ENCODE measurements at regions not wholly inside any gene's neighbourhood (a gene's known extent, or its start where the extent isn't known, plus 50 kb on each side); places are given as distances from the start of the nearest gene placed in this dataset.

GRCh38 chr13:78829821-78830220 lies 170.9 kb upstream of the OBI1 start:
- intact Hi-C loops (cut with DNase I) = no loop called here
- DNase-seq (no peak), ATAC-seq (no peak)
- Histone ChIP-seq H3K36me3 (ENCODE audit: insufficient read depth in 1 of 2, low read depth in 1 of 2) (no peaks in the 10 kb centered on the region), H3K9me3 (no peaks in the 10 kb centered on the region), H3K4me3 (no peak overlapping the region), H3K4me1 (no peaks in the 10 kb centered on the region), H3K27ac (no peak overlapping the region), H3K27me3 (ENCODE audit: insufficient read depth in 3 of 3, low read length in 2 of 3) (no peaks in the 10 kb centered on the region)
- TF ChIP-seq CTCF (IDR thresholded peaks at IDR 0.05) = no peak

GRCh38 chr13:78827471-78827870 lies 168.5 kb upstream of the OBI1 start:
- 35 to 40% (median 37%) methylated on average over 3 of the region's 3 CpGs for WGBS, 3 donors

GRCh38 chr13:78826936-78827335 lies 168.0 kb upstream of the OBI1 start:
- no peaks in the 10 kb centered on the region for H3K27me3 ChIP-seq (ENCODE audit: insufficient read depth in 3 of 3, low read length in 2 of 3)
- H3K4me3 ChIP-seq = no peak overlapping the region
- no peaks in the 10 kb centered on the region for H3K4me1 ChIP-seq
- H3K9me3 ChIP-seq = no peaks in the 10 kb centered on the region
- TF ChIP-seq CTCF (IDR thresholded peaks at IDR 0.05) = no peak
- H3K27ac ChIP-seq = no peak overlapping the region
- 58 to 77% (median 66%) methylated on average over 2 of the region's 2 CpGs for WGBS, 3 donors
- no peaks in the 10 kb centered on the region for H3K36me3 ChIP-seq (ENCODE audit: insufficient read depth in 1 of 2, low read depth in 1 of 2)
- ATAC-seq (no peak), DNase-seq (no peak)
- intact Hi-C loops (cut with DNase I) = no loop called here

More at GRCh38 chr13:78827471-78827870, 168.5 kb upstream of the OBI1 start:
- H3K27ac ChIP-seq = no peak overlapping the region
- ATAC-seq (no peak), DNase-seq (no peak)
- H3K36me3 ChIP-seq (ENCODE audit: insufficient read depth in 1 of 2, low read depth in 1 of 2) = no peaks in the 10 kb centered on the region
- no peak for TF ChIP-seq CTCF (IDR thresholded peaks at IDR 0.05)
- intact Hi-C loops (cut with DNase I) = no loop called here
- H3K9me3 ChIP-seq = no peaks in the 10 kb centered on the region
- no peak overlapping the region for H3K4me3 ChIP-seq
- no peaks in the 10 kb centered on the region for H3K27me3 ChIP-seq (ENCODE audit: insufficient read depth in 3 of 3, low read length in 2 of 3)
- no peaks in the 10 kb centered on the region for H3K4me1 ChIP-seq

GRCh38 chr13:78826312-78826711 lies 167.4 kb upstream of the OBI1 start:
- Histone ChIP-seq H3K27me3 (ENCODE audit: insufficient read depth in 3 of 3, low read length in 2 of 3) (no peaks in the 10 kb centered on the region), H3K36me3 (ENCODE audit: insufficient read depth in 1 of 2, low read depth in 1 of 2) (no peaks in the 10 kb centered on the region), H3K4me1 (no peaks in the 10 kb centered on the region), H3K27ac (no peak overlapping the region), H3K9me3 (no peaks in the 10 kb centered on the region), H3K4me3 (no peak overlapping the region)
- intact Hi-C loops (cut with DNase I) = no loop called here
- DNase-seq (no peak), ATAC-seq (no peak)
- WGBS, 3 donors = 90 to 94% (median 90%) methylated on average over 1 of the region's 1 CpG
- no peak for TF ChIP-seq CTCF (IDR thresholded peaks at IDR 0.05)

GRCh38 chr13:78820541-78820940 lies 161.6 kb upstream of the OBI1 start:
- no peaks in the 10 kb centered on the region for H3K27me3 ChIP-seq (ENCODE audit: insufficient read depth in 3 of 3, low read length in 2 of 3)
- H3K27ac ChIP-seq = no peak overlapping the region
- DNase-seq = no peak
- WGBS, 3 donors = 44 to 68% (median 68%) methylated on average over 1 of the region's 1 CpG
- TF ChIP-seq CTCF (IDR thresholded peaks at IDR 0.05) = no peak
- H3K4me1 ChIP-seq = no peaks in the 10 kb centered on the region
- H3K9me3 ChIP-seq = no peaks in the 10 kb centered on the region
- ATAC-seq = no peak
- no peak overlapping the region for H3K4me3 ChIP-seq
- H3K36me3 ChIP-seq (ENCODE audit: insufficient read depth in 1 of 2, low read depth in 1 of 2) = no peaks in the 10 kb centered on the region
- intact Hi-C loops (cut with DNase I) = no loop called here
